ENCODE measurements at regions not wholly inside any gene's neighbourhood (a gene's known extent, or its start where the extent isn't known, plus 50 kb on each side); places are given as distances from the start of the nearest gene placed in this dataset.

DNA sequence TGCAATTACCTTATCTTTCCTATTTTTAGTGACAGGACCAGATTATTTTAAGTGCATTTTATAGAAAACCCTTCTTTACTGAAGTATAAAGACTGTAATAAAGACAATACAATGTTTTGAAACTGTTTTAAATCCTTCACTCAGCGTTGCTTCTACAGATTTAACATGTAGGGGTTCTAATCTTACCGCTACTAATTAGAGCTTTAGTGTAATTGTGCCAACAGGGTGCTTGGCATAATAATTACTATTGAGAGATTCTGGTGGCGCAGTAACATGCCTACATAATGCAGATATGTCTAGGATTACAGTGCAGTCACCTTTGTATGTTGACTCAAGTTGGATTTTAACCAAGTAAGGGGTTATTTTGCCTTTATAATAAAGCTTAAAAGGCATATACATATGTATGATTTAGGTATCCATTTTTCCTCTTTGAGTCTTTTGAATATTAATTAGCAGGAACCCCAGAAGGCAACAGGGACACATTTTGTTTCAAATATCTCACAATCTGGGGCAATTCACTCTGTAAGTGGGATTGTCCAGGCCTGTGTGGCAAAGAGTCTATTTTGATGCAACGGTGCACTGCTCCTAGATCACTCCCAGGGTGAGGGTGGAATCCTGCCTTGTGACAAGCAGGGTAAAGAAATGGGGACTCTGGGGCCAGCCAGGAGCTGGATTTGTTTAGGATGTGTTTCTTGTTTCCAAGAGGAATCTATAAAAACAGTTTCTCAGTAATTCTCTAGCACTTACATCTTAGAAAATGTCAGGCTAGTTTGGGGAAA, 604.7 kb upstream of the SALL1 start:
- TF ChIP-seq ESRRG (CRISPR knock-in tag; IDR thresholded peaks at IDR 0.05) (no peak), TOX (CRISPR knock-in tag; IDR thresholded peaks at IDR 0.05; ENCODE audit: borderline replicate concordance) (no peak), ZC3H10 (CRISPR knock-in tag; IDR thresholded peaks at IDR 0.05) (no peak), SNAI2 (CRISPR knock-in tag; IDR thresholded peaks at IDR 0.05) (no peak), OSR1 (CRISPR knock-in tag; IDR thresholded peaks at IDR 0.05) (no peak), TCF4 (CRISPR knock-in tag; IDR thresholded peaks at IDR 0.05; ENCODE audit: borderline replicate concordance) (no peak), ZFP3 (CRISPR knock-in tag; IDR thresholded peaks at IDR 0.05) (no peak), CSDC2 (CRISPR knock-in tag; IDR thresholded peaks at IDR 0.05) (no peak), ZFP30 (CRISPR knock-in tag; IDR thresholded peaks at IDR 0.05) (no peak), ZNF8 (CRISPR knock-in tag; IDR thresholded peaks at IDR 0.05) (no peak), ZNF565 (CRISPR knock-in tag; conservative IDR thresholded peaks at IDR 0.05; ENCODE audit: low read depth) (no peak), BACH2 (CRISPR knock-in tag; IDR thresholded peaks at IDR 0.05; ENCODE audit: borderline replicate concordance) (no peak)
- TF ChIP-seq, protein P1, sequence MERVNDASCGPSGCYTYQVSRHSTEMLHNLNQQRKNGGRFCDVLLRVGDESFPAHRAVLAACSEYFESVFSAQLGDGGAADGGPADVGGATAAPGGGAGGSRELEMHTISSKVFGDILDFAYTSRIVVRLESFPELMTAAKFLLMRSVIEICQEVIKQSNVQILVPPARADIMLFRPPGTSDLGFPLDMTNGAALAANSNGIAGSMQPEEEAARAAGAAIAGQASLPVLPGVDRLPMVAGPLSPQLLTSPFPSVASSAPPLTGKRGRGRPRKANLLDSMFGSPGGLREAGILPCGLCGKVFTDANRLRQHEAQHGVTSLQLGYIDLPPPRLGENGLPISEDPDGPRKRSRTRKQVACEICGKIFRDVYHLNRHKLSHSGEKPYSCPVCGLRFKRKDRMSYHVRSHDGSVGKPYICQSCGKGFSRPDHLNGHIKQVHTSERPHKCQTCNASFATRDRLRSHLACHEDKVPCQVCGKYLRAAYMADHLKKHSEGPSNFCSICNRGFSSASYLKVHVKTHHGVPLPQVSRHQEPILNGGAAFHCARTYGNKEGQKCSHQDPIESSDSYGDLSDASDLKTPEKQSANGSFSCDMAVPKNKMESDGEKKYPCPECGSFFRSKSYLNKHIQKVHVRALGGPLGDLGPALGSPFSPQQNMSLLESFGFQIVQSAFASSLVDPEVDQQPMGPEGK (CRISPR knock-in tag; IDR thresholded peaks at IDR 0.05; ENCODE audit: borderline replicate concordance): no peak
- TF ChIP-seq, protein P2, sequence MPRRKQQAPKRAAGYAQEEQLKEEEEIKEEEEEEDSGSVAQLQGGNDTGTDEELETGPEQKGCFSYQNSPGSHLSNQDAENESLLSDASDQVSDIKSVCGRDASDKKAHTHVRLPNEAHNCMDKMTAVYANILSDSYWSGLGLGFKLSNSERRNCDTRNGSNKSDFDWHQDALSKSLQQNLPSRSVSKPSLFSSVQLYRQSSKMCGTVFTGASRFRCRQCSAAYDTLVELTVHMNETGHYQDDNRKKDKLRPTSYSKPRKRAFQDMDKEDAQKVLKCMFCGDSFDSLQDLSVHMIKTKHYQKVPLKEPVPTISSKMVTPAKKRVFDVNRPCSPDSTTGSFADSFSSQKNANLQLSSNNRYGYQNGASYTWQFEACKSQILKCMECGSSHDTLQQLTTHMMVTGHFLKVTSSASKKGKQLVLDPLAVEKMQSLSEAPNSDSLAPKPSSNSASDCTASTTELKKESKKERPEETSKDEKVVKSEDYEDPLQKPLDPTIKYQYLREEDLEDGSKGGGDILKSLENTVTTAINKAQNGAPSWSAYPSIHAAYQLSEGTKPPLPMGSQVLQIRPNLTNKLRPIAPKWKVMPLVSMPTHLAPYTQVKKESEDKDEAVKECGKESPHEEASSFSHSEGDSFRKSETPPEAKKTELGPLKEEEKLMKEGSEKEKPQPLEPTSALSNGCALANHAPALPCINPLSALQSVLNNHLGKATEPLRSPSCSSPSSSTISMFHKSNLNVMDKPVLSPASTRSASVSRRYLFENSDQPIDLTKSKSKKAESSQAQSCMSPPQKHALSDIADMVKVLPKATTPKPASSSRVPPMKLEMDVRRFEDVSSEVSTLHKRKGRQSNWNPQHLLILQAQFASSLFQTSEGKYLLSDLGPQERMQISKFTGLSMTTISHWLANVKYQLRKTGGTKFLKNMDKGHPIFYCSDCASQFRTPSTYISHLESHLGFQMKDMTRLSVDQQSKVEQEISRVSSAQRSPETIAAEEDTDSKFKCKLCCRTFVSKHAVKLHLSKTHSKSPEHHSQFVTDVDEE (CRISPR knock-in tag; IDR thresholded peaks at IDR 0.05): no peak
- ATAC-seq: no peak

DNA sequence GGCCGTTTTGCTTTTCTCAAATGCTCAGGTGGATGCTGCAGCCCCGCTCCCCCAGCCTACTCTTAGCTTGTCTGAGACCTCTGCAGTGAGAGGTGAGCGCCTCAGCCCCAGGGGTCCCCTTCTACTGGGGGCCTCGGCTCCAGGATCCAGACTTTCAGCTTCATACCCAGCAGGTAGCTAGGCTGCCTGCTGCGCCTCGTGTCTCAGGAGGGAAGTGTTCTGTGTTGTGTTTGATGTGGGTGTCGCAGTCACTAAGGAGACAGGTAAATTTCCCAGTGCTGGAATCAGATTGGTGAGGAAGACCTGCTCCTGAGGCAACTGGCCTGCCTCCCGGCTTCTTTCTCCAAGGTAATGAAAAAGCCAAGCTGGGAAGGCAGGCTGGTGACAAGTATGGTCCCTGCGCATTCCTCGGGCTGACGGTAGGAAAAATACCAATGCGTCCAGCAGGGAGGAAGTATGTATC, 604.0 kb upstream of the SALL1 start:
- TF ChIP-seq ZFP3 (CRISPR knock-in tag; IDR thresholded peaks at IDR 0.05) (no peak), ZFP30 (CRISPR knock-in tag; IDR thresholded peaks at IDR 0.05) (no peak), BACH2 (CRISPR knock-in tag; IDR thresholded peaks at IDR 0.05; ENCODE audit: borderline replicate concordance) (no peak), CSDC2 (CRISPR knock-in tag; IDR thresholded peaks at IDR 0.05) (no peak), ESRRG (CRISPR knock-in tag; IDR thresholded peaks at IDR 0.05) (no peak), ISL1 (CRISPR knock-in tag; IDR thresholded peaks at IDR 0.05) (no peak)
- TF ChIP-seq, protein P1 (CRISPR knock-in tag; IDR thresholded peaks at IDR 0.05; ENCODE audit: borderline replicate concordance): no peak
- ATAC-seq: no peak

DNA sequence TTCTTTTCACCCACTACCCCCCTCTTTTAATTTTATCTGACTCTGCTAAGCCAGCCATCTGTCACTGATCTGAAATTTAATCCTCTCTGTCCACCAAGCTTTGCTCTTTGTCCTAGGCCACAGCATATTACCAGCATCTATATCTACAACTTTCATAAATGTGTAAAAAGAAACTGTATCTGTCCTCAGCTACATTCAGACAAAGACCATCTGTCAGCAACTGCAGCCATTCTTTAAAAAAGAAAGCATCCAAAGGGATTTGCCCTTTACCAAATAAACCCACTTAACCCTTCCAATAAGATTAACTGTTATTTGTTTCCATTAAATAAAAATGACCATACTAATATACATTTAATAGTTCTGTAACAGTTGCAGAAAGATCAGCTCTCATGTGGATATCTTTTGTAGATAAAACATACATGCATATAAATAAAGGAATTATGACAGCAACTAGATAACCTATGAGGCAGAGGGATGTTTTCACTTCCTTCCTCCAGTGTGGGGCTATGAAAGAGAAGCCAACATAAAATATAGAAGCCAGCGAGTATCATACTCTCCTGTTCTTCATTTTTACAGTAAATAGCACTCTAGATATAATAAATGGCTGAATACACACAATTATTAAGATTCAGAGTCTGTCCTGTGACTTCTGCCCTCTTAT, 602.5 kb upstream of the SALL1 start:
- TF ChIP-seq ZFP30 (CRISPR knock-in tag; IDR thresholded peaks at IDR 0.05): no peak
- TF ChIP-seq ARNTL (CRISPR knock-in tag; IDR thresholded peaks at IDR 0.05; ENCODE audit: borderline replicate concordance, low read depth): no peak
- no peak for TF ChIP-seq ZFP3 (CRISPR knock-in tag; IDR thresholded peaks at IDR 0.05)
- no peak for TF ChIP-seq ESRRG (CRISPR knock-in tag; IDR thresholded peaks at IDR 0.05)
- no peak for TF ChIP-seq PPARA (CRISPR knock-in tag; IDR thresholded peaks at IDR 0.05; ENCODE audit: borderline replicate concordance)
- no peak for TF ChIP-seq ZNF70 (CRISPR knock-in tag; IDR thresholded peaks at IDR 0.05)
- TF ChIP-seq TOX (CRISPR knock-in tag; IDR thresholded peaks at IDR 0.05; ENCODE audit: borderline replicate concordance): no peak
- no peak for ATAC-seq

DNA sequence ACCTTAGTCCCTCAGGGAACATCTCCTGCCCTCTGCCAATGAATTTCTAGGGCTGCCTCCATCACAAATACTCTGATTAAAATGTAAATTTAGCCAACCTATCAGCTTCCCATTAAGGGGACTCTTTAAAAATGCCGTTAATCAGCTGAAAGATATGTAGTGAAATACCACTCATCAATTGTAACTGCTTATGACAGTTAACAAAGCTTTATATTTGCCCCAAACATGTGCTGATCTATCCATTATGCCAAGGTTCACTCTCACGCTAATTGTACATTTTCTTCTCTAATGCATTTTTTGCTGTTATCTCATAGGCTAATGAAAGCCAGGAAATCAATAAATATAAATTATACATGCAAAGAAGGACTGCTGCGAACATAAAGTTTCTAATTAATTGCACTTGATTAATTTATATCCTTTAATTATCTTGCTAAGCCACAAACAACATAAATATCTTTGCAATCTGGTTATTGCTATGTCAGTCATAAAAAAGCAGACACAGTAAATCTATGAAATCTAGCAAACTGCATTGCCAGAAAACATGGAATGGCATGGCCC, 601.4 kb upstream of the SALL1 start:
- no peak for ATAC-seq
- no peak for TF ChIP-seq ZNF8 (CRISPR knock-in tag; IDR thresholded peaks at IDR 0.05)
- TF ChIP-seq, protein P2 (CRISPR knock-in tag; IDR thresholded peaks at IDR 0.05): 0 out of 2 replicates have a peak, but pooled peaks have one; percentile 15
- peak; percentile 88 for TF ChIP-seq TCF4 (CRISPR knock-in tag; IDR thresholded peaks at IDR 0.05; ENCODE audit: borderline replicate concordance)
- TF ChIP-seq ZFP30 (CRISPR knock-in tag; IDR thresholded peaks at IDR 0.05): no peak
- TF ChIP-seq, protein P3, sequence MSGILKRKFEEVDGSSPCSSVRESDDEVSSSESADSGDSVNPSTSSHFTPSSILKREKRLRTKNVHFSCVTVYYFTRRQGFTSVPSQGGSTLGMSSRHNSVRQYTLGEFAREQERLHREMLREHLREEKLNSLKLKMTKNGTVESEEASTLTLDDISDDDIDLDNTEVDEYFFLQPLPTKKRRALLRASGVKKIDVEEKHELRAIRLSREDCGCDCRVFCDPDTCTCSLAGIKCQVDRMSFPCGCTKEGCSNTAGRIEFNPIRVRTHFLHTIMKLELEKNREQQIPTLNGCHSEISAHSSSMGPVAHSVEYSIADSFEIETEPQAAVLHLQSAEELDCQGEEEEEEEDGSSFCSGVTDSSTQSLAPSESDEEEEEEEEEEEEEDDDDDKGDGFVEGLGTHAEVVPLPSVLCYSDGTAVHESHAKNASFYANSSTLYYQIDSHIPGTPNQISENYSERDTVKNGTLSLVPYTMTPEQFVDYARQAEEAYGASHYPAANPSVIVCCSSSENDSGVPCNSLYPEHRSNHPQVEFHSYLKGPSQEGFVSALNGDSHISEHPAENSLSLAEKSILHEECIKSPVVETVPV (CRISPR knock-in tag; IDR thresholded peaks at IDR 0.05): 0 out of 2 replicates have a peak, but pooled peaks have one; percentile 52
